Hematopoietic multipotent progenitor cell treated with erythropoietin and hydrocortisone succinate and interleukin-3 and kit ligand, for 8 days (in vitro differentiated cells): ENCODE measurements at regions not wholly inside any gene's neighbourhood (a gene's known extent, or its start where the extent isn't known, plus 50 kb on each side); places are given as distances from the start of the nearest gene placed in this dataset.
"Not testable (repeated sequence)": the region's sequence is repeated elsewhere in the genome, so short reads cannot be mapped to it uniquely, and the experiment has no call there.

ENCODE experiments used
- DNase-seq: peaks from one replicate; pipeline ENCODE4 v3.0.0-alpha.2; 2015

DNA sequence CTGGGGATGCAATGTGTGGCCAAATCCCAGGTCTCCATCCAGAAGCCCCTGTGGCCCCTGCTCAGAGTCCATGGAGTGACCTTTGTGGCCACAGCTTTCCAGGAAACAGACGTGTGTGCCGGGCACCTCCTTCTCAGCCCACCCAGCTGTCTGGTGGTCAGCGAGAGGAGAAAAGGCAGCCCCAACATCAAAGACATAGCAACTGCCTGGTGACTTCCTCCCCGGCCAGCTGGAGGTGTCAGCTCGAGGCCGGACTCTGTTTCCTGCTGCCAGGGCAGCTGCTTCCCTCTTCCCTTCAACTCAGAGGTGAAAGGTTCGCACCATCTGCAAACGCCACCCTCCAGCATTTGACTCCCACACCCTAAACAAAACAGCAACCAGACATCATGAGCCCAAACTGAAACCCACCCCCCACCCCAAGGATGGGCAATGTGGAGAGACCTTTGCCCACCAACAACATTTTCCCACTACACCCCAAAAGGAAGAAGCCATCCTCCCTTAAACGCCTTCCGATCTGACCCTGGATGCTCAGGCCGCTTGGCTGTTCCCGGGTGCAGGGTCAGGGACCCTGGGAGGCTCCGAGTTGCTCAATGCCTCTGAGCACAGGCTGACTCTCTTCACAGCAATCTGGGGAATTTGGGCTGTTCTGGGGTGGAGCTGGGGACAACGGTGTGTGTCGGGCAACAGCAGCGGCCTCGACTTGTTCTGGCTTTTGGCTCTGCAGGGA is 162.3 kb downstream of the PSMG1 start:
- DNase-seq, result no peak

DNA sequence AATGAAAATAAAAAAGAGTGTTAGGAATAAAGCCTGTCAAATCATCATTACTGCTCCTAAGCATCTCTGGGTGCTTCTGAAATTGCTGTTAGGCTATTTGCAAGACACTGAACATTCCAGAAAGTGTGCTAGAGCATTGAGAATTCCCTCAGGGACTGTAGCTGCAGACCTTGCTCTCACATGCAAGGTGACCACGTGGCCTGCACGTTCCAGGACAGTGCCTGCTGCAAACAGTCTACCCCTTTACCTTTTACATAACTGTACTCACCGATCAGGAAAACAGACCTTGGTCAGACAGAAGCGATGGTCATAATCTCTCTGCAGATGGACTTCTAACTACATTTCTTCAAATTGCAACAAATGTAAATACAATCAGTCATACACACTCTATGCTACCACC is 164.5 kb downstream of the PSMG1 start:
- DNase-seq, result no peak

DNA sequence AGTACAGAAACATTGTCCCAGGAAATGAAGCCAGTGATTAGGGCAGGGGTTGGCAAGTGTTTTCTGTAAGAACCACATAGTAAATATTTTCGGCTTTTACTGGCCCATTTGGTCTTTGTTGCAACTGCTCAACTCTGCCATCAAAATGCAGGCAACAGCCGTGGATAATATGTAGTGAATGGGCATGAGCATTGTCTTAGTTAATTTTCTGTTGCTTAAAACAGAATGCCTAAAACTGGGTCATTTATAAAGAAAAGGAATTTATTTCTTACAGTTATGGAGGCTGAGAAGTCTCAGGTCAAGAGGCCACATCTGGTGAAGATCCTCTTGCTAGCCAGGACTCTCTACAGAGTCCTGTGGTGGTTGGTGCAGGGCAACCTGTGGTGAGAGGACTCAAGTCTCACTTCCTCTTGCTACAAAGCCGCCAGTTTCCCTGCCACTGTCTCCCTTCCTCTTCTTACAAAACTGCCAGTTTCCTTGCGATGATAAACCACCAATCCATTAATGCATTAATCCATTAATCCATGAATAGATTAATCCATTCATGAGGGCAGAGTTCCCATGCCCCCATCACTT is 166.4 kb downstream of the PSMG1 start:
- peak; percentile 37 for DNase-seq

DNA sequence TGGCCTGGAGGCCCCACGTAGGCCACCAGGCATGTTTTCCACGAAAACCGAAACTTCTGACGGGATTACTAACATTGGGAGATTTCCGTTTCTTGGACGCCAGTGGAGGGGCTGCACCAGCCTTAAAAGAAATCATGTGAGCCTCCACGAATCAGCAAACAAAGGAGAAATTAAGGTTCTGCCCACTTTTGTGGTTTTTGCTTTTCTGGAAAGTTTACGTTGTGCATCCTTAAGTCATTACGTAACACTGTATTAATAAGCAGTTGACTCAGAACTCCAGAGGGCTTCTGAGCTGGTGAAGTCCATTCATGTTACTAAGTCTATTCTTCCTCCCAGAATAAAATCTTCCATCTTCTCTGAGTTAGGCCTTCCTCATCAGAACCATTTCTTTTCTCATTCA is 168.5 kb downstream of the PSMG1 start:
- DNase-seq, result no peak

DNA sequence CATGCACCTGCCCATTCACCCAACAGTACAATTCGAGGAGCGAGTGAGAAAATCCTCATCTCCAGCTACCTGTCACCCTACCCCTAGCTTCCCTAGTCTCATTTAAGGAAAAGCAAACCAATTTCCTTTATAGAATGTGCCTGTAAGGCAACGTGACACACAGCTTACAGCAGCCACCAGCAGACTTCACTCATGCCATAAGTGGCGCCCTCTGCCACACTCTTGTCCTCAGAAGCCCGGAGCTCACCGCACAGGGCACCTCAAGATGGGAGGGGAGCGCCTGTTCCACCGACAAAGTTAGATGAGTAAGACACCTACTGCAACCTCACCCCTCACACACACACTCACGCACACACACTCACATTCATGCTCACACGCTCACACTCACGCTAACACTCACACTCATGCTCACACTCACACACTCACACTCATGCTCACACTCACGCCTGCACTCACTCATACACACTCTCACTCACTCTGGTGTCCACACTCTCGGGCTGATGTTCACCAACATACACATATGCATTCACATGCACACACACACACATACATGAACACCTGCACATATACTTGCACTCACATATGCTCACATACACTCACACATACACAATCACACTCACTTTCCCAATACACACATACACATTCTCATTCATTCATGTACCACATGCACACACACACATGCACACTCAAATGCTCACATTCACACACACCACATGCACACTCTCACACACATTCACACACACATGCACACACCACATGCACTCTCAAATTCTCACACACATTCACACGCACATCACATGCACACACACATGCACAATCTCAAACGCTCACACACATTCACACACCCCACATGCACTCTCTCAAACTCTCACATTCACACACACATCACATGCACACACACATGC is 170.7 kb downstream of the PSMG1 start:
- DNase-seq, result peak; percentile 28

DNA sequence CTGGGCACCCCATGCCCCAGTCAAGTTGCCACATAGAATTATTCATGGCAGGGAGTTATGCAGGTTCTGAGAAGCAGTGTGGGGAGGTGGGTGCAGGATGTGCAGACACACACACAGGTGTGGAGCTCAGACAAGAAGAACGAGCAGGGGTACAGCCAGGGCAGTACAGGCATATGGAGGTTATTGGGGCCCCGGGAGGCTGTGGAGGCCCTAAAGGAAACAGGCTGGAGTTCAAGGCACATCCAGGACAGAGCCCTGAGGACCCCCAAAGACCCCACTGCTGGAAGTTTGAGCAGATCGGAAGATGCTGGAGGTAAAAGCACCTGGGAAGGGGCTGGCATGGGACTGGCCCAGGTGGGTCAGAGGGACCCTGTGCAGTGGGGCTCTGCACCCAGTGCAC is 171.3 kb downstream of the PSMG1 start:
- DNase-seq, result no peak

DNA sequence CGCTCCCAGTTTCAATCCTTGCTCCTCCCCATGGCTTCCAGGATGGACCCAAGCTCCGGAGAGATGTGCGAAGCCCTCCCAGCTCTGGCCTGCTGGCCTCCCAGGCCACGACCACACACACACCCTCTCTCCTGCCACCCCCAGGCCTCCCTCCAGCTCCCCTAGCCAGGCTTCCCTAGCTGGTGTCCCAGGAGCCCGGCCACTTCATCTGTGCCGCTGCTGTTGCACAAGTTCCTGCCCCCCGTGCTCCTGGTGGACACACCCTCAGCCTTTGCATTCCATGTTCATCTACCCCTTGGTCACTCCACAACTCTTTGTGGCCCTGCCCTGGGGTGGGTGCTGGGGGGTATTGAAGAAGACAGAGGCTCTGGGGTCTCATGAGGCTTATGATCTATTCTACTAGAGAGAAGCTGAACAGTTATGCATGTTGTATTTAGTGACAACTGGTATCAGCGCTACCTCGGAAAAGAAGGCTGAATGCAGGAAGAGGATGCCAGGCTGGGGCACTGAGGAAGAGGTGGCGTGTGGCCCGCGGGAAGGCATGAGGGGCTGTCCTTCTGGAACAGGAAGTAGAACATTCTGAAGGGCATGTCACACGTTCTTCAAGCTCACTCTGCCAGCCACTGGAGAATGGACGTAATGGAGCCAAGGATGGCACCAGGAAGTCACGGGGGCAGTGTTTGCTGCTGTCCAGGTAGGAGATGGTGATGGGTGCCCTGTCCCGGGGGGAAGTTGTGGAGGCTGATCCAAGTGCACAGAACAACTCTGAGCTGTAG is 172.4 kb downstream of the PSMG1 start:
- no peak for DNase-seq

DNA sequence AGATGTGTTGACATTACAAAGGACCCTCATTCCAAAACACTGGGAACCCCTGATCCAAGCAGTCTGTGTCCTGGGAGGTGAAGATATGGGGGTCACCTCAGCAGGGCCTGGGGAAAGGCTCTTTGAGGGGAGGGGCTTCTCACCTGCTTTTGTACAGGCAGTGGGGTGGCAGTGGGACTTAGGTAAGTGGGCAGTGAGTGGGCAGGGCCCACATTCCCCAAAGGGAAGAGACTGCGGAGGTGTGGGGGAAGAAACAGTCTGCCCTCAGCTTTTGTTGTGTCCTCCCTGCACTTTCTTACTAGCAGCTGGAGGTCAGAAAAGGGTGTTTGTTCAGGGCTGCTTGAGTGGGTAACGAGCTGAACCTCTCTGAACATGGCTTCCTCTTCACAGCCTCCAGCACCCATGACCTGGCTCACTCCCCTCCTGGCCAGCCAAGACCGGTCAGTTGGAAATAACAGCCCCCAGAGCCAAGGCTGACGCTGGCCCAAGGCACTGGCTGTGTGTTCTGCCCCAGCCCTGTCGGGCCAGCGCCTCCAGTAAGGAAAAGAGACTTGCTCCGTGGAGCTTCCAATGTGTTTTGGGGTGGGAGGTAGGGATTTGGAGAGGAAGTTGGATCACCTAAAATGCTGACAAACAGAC is 173.5 kb downstream of the PSMG1 start:
- DNase-seq, result no peak

DNA sequence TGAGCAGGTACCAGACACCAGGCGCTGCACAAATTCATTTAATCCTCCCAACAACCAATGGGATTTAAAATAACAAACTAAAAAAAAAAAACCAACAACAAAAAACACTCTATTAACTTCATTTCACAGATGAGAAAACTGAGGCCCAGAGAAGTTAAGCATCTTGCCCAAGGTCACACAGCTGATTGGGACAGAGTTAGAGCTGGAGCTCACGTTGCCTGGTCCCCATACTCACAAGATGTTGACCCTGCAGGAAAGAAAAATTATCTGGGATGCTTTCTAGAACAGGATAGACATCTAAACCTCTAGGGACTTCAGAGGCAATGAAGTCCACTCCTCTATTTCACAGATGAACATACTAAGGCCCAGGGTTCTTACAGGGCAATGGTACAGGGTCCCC is 175.3 kb downstream of the PSMG1 start:
- DNase-seq, result no peak

DNA sequence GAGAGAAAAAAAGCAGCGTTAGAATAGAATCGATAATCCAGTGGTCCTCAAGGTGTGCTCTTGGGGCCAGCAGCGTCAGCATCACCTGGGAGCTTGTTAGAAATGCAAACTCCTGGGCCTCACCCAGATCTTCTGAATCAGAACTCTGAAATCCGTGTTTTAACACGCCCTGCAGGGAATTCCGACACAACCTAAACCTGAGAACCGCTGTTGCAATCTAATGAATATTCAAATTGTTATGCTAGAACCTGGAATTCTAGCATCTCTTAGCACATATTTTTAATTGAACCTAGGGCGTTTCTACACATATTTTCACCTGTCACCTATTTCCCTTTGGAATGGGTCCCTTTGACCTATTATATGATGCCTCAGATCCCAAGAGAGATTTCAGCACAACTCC is 175.7 kb downstream of the PSMG1 start:
- no peak for DNase-seq

DNA sequence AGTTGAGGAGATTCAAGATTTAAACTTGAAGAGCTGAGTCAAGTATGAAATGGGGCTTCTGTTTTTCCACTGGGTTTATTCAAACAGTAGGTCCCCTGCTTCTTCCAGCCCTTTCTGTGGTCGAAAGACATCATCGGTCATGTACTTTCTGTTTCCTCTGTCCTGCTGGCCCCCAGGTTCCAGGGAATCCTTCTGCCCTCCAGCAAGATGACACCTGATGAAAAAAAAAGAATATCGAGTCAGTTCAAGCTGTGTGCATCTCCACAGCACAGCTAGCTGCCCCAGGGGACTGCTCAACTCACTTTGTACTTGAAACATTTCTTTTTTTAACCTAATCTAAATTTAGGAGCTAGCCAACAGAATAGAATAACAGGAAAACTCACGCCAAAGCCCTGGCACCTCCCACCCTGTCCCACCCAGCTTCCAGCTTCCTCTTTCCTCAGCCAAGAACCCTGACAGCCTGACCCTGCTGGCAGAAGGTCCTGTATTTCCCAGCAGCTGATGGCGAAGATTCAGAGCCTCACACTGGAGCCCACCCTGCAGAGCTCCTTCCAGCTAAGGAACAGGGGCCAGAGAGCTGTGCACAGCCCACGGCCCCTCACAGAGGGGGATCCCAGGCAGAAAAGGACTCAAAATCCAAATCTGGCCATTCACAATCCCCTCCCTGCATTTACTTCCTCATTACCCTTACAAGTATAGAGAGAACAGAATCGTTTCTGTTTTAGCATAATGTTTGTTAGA is 176.5 kb downstream of the PSMG1 start:
- DNase-seq, result no peak

DNA sequence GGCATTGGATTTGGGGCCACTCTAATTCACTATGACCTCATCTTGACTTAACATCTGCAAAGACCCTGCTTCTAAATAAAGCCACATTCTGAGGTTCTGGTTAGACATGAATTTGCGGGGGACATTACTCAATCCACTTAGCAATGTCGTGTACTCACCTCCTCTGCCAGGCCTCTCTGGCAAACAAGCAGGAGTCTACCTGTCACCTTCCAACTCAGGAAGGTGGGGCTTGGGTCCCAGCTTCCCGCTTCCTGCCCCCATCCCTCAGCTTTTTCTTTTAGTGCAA is 177.8 kb downstream of the PSMG1 start:
- no peak for DNase-seq

DNA sequence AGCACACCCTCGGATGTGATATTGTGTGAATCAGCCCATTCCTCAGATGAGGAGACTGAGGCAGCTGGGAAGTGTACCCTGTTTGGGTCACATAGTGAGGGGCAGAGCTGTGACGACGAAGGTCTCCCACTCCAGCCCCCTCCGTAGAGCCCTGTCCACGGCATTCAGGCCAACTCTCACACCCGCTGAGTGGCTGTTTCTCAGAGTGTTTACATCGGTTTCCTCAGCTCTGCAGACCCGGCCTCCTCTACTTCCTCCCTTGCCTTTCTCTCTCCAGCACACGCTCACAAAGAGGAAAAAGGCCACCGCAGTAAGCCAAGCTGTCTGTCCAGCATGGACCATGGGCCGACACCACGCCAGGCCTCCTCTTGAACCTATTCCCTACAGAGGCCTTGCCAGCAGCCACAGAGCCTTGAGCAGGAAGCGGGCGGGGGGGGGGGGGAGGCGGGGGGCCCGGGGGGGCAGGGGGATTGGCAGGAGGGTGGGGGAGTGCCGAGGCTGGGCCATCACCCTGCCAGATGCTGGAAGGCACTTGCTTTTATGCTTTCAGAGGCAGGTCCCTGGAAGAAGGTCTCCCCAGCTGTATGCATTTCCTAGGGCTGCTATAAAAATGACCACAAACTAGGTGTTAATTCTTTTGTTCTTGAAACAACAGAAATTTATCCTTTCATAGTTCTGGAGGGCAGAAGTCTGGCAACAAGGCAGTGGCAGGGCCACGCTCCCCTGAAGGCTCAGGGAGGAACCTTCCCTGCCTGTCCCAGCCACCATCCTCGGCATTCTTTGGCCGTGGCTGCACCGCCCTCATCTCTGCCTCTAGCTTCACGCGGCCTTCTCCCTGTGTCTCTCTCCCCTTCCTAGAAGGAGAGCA is 178.4 kb downstream of the PSMG1 start:
- DNase-seq, result peak; percentile 51

DNA sequence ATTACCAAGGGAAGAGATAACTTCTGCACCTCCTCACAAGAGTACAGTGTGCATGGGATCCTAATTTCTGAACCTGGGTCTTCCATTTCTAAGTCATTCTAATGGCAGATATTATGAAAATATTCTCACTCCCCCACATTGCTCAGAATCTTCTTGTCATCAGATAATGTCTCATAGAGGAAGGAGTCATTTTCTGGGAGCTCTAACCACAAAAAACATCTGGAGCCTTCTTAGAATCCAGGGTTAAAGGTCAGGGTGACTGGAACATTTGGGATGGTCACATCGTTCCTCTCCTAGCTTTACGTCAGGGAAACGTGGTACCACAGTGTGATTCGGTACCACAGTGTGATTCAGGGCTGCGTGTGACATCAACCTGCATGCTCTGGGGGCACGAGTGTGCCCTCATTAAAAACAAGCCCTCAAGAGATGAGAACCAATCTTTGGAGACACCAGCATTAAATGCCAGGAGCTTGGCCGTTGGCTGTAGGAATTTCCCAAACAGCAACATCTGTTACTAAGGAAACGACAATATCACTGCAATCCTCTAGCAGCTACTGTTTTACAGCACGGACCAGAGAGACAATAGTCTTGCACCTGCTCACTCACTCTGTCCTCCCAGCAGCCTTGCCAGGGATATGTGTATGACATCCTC is 179.1 kb downstream of the PSMG1 start:
- peak; percentile 84 for DNase-seq

DNA sequence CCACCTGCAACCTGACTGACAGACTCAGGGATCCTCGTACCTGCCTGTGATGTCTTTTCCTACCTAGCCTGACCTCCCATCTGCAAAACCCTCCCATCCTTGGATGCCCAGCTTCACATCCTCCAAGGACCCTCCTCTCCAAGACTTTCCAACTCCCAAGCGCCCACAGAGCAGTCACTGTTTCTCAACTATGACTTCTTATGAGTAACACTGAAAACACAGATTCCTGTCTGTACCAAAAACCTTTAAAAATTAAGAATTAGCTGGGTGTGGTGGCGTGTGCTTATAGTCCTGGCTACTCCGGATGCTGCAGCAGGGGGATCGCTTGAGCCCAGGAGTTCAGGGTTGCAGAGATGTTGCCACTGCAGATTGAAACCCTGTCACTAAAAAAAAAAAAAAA is 181.9 kb downstream of the PSMG1 start:
- DNase-seq, result no peak

DNA sequence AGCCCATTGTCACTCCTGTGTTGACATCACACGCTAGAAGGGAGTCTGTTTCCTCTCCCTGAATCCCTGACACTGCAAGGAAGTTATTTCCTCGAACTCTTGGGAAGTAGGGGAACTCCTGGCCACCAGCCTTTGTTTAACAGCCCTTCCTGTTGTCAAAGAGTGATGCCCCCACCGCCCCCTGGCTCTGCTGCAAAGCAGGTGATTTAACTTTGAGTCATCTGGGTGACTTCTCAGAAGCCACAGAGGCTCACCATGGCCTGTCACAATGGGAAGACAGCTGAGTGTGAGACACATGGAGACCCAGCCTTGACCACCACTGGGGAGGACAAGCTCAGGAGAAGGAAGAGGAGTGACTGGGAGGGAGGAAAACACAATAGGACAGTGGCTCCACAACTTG is 182.8 kb downstream of the PSMG1 start:
- no peak for DNase-seq

DNA sequence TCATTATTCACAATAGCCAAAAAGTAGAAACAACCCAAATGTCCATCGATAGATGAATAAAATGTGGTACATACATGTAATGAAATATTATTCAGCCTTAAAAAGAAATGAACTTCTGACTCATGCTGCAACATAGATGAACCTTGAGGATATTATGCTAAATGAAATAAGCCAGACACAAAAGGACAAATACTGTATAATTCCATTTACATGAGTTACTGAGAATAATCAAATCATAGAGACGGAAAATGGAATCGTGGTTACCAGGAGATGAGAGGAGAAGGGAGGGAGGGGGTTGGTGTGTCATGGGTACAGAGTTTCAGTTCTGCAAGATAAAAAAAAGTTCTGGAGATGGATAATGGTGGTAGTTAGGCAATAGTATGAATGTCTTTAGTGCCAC is 184.1 kb downstream of the PSMG1 start:
- no peak for DNase-seq

DNA sequence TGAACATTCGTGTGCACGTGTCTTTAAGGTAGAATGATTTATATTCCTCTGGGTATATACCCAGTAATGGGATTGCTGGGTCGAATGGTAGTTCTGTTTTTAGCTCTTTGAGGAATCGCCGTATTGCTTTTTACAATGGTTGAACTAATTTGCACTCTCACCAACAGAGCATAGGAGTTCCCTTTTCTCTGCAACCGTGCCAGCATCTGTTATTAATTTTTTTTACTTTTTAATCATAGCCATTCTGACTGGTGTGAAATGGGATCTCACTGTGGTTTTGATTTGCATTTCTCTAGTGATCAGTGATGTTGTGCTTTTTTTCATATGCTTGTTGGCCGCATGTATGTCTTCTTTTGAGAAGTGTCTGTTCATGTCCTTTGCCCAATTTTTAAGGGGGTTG is 185.0 kb downstream of the PSMG1 start:
- DNase-seq, result not testable (repeated sequence)

DNA sequence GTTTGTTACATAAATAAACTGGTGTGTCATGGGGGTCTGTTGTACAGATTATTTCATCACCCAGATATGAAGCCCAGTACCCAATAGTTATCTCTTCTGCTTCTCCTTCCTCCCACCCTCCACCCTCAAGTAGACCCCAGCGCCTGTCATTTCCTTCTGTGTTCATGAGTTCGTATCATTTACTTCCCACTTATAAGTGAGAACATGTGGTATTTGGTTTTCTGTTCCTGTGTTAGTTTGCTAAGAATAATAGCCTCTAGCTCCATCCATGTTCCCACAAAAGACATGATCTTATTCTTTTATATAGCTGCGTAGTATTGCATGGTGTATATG is 185.4 kb downstream of the PSMG1 start:
- DNase-seq, result not testable (repeated sequence)

DNA sequence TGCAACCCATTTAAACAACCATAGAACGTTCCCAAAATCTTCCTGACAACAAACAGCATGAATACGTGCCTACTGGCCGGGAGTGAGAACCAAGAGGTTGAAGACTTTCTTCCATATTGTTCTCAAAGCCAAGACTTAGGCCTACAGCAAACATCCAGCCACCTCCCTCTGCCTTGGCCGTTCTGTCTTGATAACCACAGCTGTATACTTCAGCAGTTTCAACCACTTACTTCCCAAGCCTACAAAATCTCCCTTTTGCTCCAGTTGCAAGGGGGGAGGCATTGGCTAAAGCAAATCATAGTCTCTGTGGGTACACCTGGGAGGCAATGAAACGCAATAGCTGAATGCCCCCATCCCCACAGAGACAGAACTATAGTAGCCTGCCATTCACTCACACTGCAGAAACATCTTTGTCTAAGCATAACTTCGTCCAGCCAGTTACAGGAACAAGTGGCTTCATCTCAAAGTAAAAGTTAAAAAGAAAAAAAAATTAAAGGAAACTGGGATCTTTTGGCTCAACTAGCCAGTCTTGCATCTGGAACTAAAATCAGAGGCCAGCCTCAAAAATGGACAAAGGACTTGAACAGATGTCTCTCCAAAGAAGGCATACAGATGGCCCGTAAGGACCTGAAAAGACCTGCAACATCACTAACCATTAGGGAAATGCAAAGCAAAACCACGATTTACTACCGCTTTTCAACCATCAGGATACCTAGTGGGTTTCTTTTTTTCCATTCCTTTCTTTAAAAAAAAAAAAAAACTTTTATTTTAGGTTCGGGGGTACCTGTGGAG is 186.0 kb downstream of the PSMG1 start:
- DNase-seq, result no peak
